Lung (tissue), 11 donors: ENCODE measurements at regions not wholly inside any gene's neighbourhood (a gene's known extent, or its start where the extent isn't known, plus 50 kb on each side); places are given as distances from the start of the nearest gene placed in this dataset.
A peak's percentile ranks its signal among the peaks of the same experiment; 100 is the strongest.

ENCODE experiments used
- ATAC-seq: fragments of 200-7000 bp; cut with Tn5 transposase; one replicate; pipeline ENCODE4 v1.9.1; 2020; ENCODE audit warnings: moderate number of reproducible peaks; ENCODE audit not compliant: insufficient read depth, low FRiP score
- DNase-seq, 3 donors: peaks; one replicate each; pipeline ENCODE4 v3.0.0-alpha.2; 2013 to 2017
- H3K27ac ChIP-seq, 2 donors: one replicate each; pipeline ENCODE4 v1.5.1; 2013; ENCODE audit warnings: mild to moderate bottlenecking in 2 of 2, moderate library complexity in 2 of 2, control low read depth in 1 of 2, inconsistent platforms in 1 of 2, low read depth in 1 of 2, low read length in 1 of 2
- H3K27me3 ChIP-seq, 3 donors: one replicate each; pipeline ENCODE4 v1.5.1; 2013; ENCODE audit warnings: low read length in 2 of 3; ENCODE audit not compliant: control insufficient read depth in 3 of 3, insufficient read depth in 3 of 3
- H3K36me3 ChIP-seq, 4 donors: one replicate each; pipeline ENCODE4 v1.5.1; 2013; ENCODE audit warnings: low read length in 4 of 4, mild to moderate bottlenecking in 1 of 4, moderate library complexity in 1 of 4; ENCODE audit not compliant: control insufficient read depth in 4 of 4, insufficient read depth in 4 of 4
- H3K4me1 ChIP-seq, 5 donors: one replicate each; pipeline ENCODE4 v1.5.1; 2013; ENCODE audit warnings: low read length in 5 of 5, mild to moderate bottlenecking in 2 of 5, moderate library complexity in 1 of 5; ENCODE audit not compliant: control insufficient read depth in 5 of 5, insufficient read depth in 5 of 5
- H3K4me3 ChIP-seq: one replicate; pipeline ENCODE4 v1.5.1; 2013; ENCODE audit warnings: mild to moderate bottlenecking, control low read depth, moderate library complexity
- H3K9ac ChIP-seq, 2 donors: one replicate each; pipeline ENCODE4 v1.5.1; 2013; ENCODE audit warnings: low read length in 2 of 2, control low read depth in 1 of 2; ENCODE audit not compliant: insufficient read depth in 1 of 2
- H3K9me3 ChIP-seq, 4 donors: one replicate each; pipeline ENCODE4 v1.5.1; 2013; ENCODE audit warnings: low read length in 3 of 4, mild to moderate bottlenecking in 1 of 4, moderate library complexity in 1 of 4; ENCODE audit not compliant: control insufficient read depth in 4 of 4, insufficient read depth in 3 of 4
- CTCF ChIP-seq: IDR thresholded peaks from 2 replicates; pipeline ENCODE4 v1.5.1; 2012; ENCODE audit warnings: mild to moderate bottlenecking; ENCODE audit errors: control extremely low read depth, extremely low read depth
- WGBS, 2 donors: extraction: QIAGEN DNeasy Blood & Tissue Kit; methylation state at CpG; one replicate each; pipeline ENCODE4 v1.1.7; 2013; 5-methylcytosine and 5-hydroxymethylcytosine counted together
- donor health status: control.
- donor health status: control.
- donor health status: Bipolar disorder and iron deficiency.
- donor health status: healthy.
- donor health status: DM: yes; HTN: yes; CAD: no.

DNA sequence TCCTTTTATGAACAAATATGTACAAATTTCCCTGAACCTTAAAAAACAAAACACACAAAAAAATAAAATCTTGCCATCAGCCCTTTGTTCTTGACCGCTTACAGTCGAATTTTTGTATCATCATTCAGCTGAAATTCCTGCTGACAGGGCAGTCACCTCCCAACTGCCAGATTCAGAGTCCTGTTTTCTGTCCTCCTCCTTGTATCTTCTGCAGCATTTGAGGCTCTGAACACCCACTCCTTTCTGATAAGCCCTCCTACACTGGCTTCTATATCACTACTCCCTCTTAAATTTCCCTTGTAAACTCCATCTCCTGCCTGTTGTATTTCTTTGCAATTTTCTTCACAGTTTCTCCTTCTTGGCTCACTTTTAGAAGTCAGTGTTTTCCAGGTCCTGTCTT, 77.8 kb upstream of the CCN6 start:
- Histone ChIP-seq H3K4me1 (peaks cover 0 to 40% (median 9%) of the 10 kb centered on the region in 5 donors), H3K27ac (no peak overlapping the region), H3K36me3 (no peaks in the 10 kb centered on the region), H3K9me3 (no peaks in the 10 kb centered on the region), H3K9ac (no peak overlapping the region), H3K27me3 (no peaks in the 10 kb centered on the region), H3K4me3 (no peak overlapping the region)
- ATAC-seq, result no peak
- no peak for TF ChIP-seq CTCF
- DNase-seq, result no peak
- WGBS, 2 donors, result 92 to 96% methylated on average over 2 of the region's 2 CpGs

GRCh38 chr6:111978532-111979149, 75.3 kb upstream of the CCN6 start:
- H3K27ac ChIP-seq, result no peak overlapping the region
- TF ChIP-seq CTCF, result no peak
- H3K9me3 ChIP-seq, result no peaks in the 10 kb centered on the region
- ATAC-seq (no peak), DNase-seq (no peak)
- H3K4me3 ChIP-seq, result no peak overlapping the region
- no peaks in the 10 kb centered on the region for H3K36me3 ChIP-seq
- peaks cover 0 to 29% (median 9%) of the 10 kb centered on the region in 5 donors for H3K4me1 ChIP-seq
- no peak overlapping the region for H3K9ac ChIP-seq
- H3K27me3 ChIP-seq, result no peaks in the 10 kb centered on the region
- 90 to 93% methylated on average over 3 of the region's 3 CpGs for WGBS, 2 donors

DNA sequence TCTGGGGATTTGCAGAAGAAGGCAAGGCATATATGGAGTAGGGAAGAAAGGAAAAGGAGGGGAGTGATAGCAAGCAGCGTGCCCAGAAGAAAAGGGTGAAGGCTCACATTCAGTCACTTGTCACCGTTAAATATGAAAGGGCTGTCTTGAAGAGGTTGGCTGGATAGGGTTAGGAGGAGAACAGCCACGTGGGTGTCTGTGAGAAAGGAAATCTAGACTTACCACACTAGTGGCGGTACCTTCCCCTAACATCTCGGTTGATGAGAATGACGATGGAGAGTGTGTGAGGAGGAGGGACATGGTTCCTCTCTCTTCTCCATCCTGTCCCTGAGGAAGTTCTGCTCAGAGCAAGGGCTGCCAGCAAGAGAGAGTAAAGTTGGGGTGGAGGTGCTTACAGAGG, 74.3 kb upstream of the CCN6 start:
- no peak for DNase-seq
- WGBS, 2 donors, result 75 to 82% methylated on average over 6 of the region's 6 CpGs
- H3K9ac ChIP-seq, result no peak overlapping the region
- H3K27me3 ChIP-seq, result no peaks in the 10 kb centered on the region
- no peak for TF ChIP-seq CTCF
- ATAC-seq, result no peak
- peaks cover 0 to 22% (median 9%) of the 10 kb centered on the region in 5 donors for H3K4me1 ChIP-seq
- no peaks in the 10 kb centered on the region for H3K36me3 ChIP-seq
- H3K4me3 ChIP-seq, result no peak overlapping the region
- no peak overlapping the region for H3K27ac ChIP-seq
- H3K9me3 ChIP-seq, result no peaks in the 10 kb centered on the region

DNA sequence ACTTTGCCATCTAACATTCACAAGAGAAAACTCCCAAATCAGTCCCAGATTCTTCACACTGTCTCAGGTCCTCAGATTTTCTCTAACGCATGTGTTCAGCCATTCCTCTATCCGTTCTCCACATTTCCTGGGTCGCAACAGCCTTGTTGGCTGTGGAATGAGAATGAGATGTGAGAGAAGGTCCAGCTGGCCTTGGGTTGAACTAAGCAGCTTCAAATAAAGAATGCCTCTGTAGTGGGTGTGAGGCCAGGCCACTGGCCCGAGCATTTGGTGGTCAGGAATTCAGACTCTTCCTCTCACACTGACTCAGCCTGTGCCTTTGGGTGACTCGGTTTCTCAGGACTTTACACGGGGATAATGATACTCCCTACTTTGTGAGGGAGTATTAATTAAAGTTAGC, 73.8 kb upstream of the CCN6 start:
- DNase-seq, result peak; percentile 73 to 88 (median 83)
- no peak for TF ChIP-seq CTCF
- Histone ChIP-seq H3K9me3 (no peaks in the 10 kb centered on the region), H3K4me1 (peaks cover 0 to 22% (median 9%) of the 10 kb centered on the region in 5 donors), H3K4me3 (no peak overlapping the region), H3K27ac (no peak overlapping the region), H3K36me3 (no peaks in the 10 kb centered on the region), H3K27me3 (no peaks in the 10 kb centered on the region), H3K9ac (no peak overlapping the region)
- no peak for ATAC-seq
- 77 to 84% methylated on average over 6 of the region's 6 CpGs for WGBS, 2 donors
